IMR-90 (cell line): ENCODE measurements at regions not wholly inside any gene's neighbourhood (a gene's known extent, or its start where the extent isn't known, plus 50 kb on each side); places are given as distances from the start of the nearest gene placed in this dataset.
A peak's percentile ranks its signal among the peaks of the same experiment; 100 is the strongest.

Source experiments
- ATAC-seq: fragments of 200-7000 bp; cut with Tn5 transposase; 2 replicates; pipeline ENCODE4 v1.9.1; 2020; ENCODE audit warnings: low read depth, mild to moderate bottlenecking, moderate library complexity
- BruUV-seq: library from RNA; stranded (reverse); fragments of 400-500 nt; replicated peaks from 2 replicates; lab custom pipeline; 2021; lab: Mats Ljungman, UMichigan
- CTCF ChIA-PET: fragments of 300-600 bp; formaldehyde crosslinking; extraction: SDS; loops from one replicate; lab custom pipeline; 2021; ENCODE audit warnings: antibody characterized with exemption; lab: Yijun Ruan, JAX
- POLR2A ChIA-PET: fragments of 300-600 bp; sonication (Branson Sonifier 250); formaldehyde crosslinking; loops from one replicate; lab custom pipeline; 2022; ENCODE audit warnings: antibody characterized with exemption; ENCODE audit not compliant: unreplicated experiment; lab: Charles Lee
- DNase-seq: peaks from one replicate; pipeline ENCODE4 v3.0.0; 2013
- H2AFZ ChIP-seq: replicated peaks from 2 replicates; pipeline ENCODE3; 2013; ENCODE audit warnings: low read length, mild to moderate bottlenecking; ENCODE audit not compliant: poor library complexity
- H2AK5ac ChIP-seq: 2 replicates; pipeline ENCODE4 v1.6.1; 2013; ENCODE audit warnings: low read depth, low read length, inconsistent platforms
- H2AK9ac ChIP-seq: replicated peaks from 2 replicates; pipeline ENCODE3; 2013; ENCODE audit warnings: mild to moderate bottlenecking, low read depth, low read length, moderate library complexity; ENCODE audit not compliant: poor library complexity
- H2BK120ac ChIP-seq: 2 replicates; pipeline ENCODE4 v1.6.1; 2013; ENCODE audit warnings: low read depth, low read length, inconsistent platforms
- H2BK15ac ChIP-seq: 3 replicates; pipeline ENCODE4 v1.6.1; 2013; ENCODE audit warnings: low read depth, low read length, inconsistent platforms
- H2BK20ac ChIP-seq: 2 replicates; pipeline ENCODE4 v1.6.1; 2013; ENCODE audit warnings: low read depth, mild to moderate bottlenecking, inconsistent platforms, low read length, moderate library complexity
- H2BK5ac ChIP-seq: 2 replicates; pipeline ENCODE4 v1.6.1; 2013; ENCODE audit warnings: mild to moderate bottlenecking, low read depth, low read length, inconsistent platforms; ENCODE audit not compliant: poor library complexity, severe bottlenecking
- H3K14ac ChIP-seq: replicated peaks from 2 replicates; pipeline ENCODE4 v1.6.1; 2013; ENCODE audit warnings: low read depth, low read length, inconsistent platforms
- H3K18ac ChIP-seq: 2 replicates; pipeline ENCODE4 v1.6.1; 2013; ENCODE audit warnings: low read depth, low read length, control low read depth
- H3K23ac ChIP-seq: 2 replicates; pipeline ENCODE4 v1.6.1; 2013; ENCODE audit warnings: low read depth, low read length, inconsistent platforms
- H3K27ac ChIP-seq: 2 replicates; pipeline ENCODE4 v1.5.1; 2013; ENCODE audit warnings: mild to moderate bottlenecking, control low read depth, low read length; ENCODE audit not compliant: insufficient read depth
- H3K27me3 ChIP-seq: 2 replicates; pipeline ENCODE4 v1.6.1; 2013; ENCODE audit warnings: low read length; ENCODE audit not compliant: control insufficient read depth, insufficient read depth
- H3K36me3 ChIP-seq: 2 replicates; pipeline ENCODE4 v1.6.1; 2013; ENCODE audit warnings: low read length, mixed read lengths; ENCODE audit not compliant: control insufficient read depth, insufficient read depth
- H3K4ac ChIP-seq: 2 replicates; pipeline ENCODE4 v1.6.1; 2013; ENCODE audit warnings: low read depth, low read length, inconsistent platforms
- H3K4me1 ChIP-seq: 2 replicates; pipeline ENCODE4 v1.6.1; 2013; ENCODE audit warnings: low read length, mixed read lengths; ENCODE audit not compliant: control insufficient read depth, insufficient read depth
- H3K4me2 ChIP-seq: 2 replicates; pipeline ENCODE4 v1.6.1; 2013; ENCODE audit warnings: low read depth, mild to moderate bottlenecking, control low read depth, low read length, moderate library complexity
- H3K4me3 ChIP-seq: 2 replicates; pipeline ENCODE4 v1.5.1; 2013; ENCODE audit warnings: low read depth, mild to moderate bottlenecking, control low read depth, low read length, moderate library complexity; ENCODE audit not compliant: insufficient read depth
- H3K56ac ChIP-seq: 2 replicates; pipeline ENCODE4 v1.6.1; 2013; ENCODE audit warnings: low read length, inconsistent platforms; ENCODE audit not compliant: insufficient read depth; ENCODE audit errors: extremely low read depth
- H3K79me1 ChIP-seq, 2 experiments: 2 replicates each; pipeline ENCODE4 v1.6.1; 2013; ENCODE audit warnings: low read length in 2 of 2, inconsistent platforms in 1 of 2, low read depth in 1 of 2
- H3K9ac ChIP-seq: 2 replicates; pipeline ENCODE4 v1.6.1; 2013; ENCODE audit warnings: low read depth, low read length, control low read depth
- H3K9me1 ChIP-seq: 2 replicates; pipeline ENCODE4 v1.6.1; 2013; ENCODE audit warnings: low read length, inconsistent platforms; ENCODE audit not compliant: insufficient read depth
- H3K9me3 ChIP-seq: 2 replicates; pipeline ENCODE4 v1.6.1; 2013; ENCODE audit warnings: low read length; ENCODE audit not compliant: control insufficient read depth, insufficient read depth
- H4K20me1 ChIP-seq: 2 replicates; pipeline ENCODE4 v1.6.1; 2013; ENCODE audit warnings: low read length, inconsistent platforms; ENCODE audit not compliant: insufficient read depth
- H4K5ac ChIP-seq: 2 replicates; pipeline ENCODE4 v1.6.1; 2013; ENCODE audit warnings: mild to moderate bottlenecking, low read depth, low read length, control low read depth
- H4K8ac ChIP-seq, 2 experiments: 2 replicates each; pipeline ENCODE4 v1.6.1; 2013; ENCODE audit warnings: low read depth in 2 of 2, low read length in 2 of 2, control low read depth in 1 of 2, inconsistent platforms in 1 of 2
- H4K91ac ChIP-seq: 2 replicates; pipeline ENCODE4 v1.6.1; 2013; ENCODE audit warnings: low read depth, low read length, inconsistent platforms; ENCODE audit not compliant: insufficient read depth
- BHLHE40 ChIP-seq: fragments of 150-350 bp; IDR thresholded peaks from 2 replicates; pipeline ENCODE4 v1.6.1; 2016; ENCODE audit warnings: mild to moderate bottlenecking, low read depth, low read length
- CEBPB ChIP-seq: IDR thresholded peaks from 2 replicates; pipeline ENCODE4 v1.6.1; 2012; ENCODE audit warnings: low read depth, low read length, improper control_type of control experiment
- CHD1 ChIP-seq: IDR thresholded peaks from 2 replicates; pipeline ENCODE4 v1.6.1; 2012; ENCODE audit warnings: low read depth, low read length, improper control_type of control experiment
- ELK1 ChIP-seq: fragments of 150-350 bp; IDR thresholded peaks from 2 replicates; pipeline ENCODE4 v1.6.1; 2016; ENCODE audit warnings: low read depth, mild to moderate bottlenecking, low read length, moderate library complexity, borderline replicate concordance
- FOS ChIP-seq: fragments of 150-350 bp; IDR thresholded peaks from 2 replicates; pipeline ENCODE4 v1.6.1; 2016; ENCODE audit warnings: low read depth, low read length
- MAFK ChIP-seq: IDR thresholded peaks from 2 replicates; pipeline ENCODE4 v1.6.1; 2012; ENCODE audit warnings: low read depth, low read length, improper control_type of control experiment
- MAZ ChIP-seq: IDR thresholded peaks from 2 replicates; pipeline ENCODE4 v1.6.1; 2012; ENCODE audit warnings: low read depth, mild to moderate bottlenecking, low read length, improper control_type of control experiment, moderate library complexity, borderline replicate concordance
- MXI1 ChIP-seq: IDR thresholded peaks from 2 replicates; pipeline ENCODE4 v1.6.1; 2012; ENCODE audit warnings: low read depth, mild to moderate bottlenecking, low read length, moderate library complexity, borderline replicate concordance
- NFE2L2 ChIP-seq: fragments of 150-350 bp; IDR thresholded peaks from 2 replicates; pipeline ENCODE4 v1.6.1; 2016; ENCODE audit warnings: low read depth, mild to moderate bottlenecking, low read length
- POLR2A ChIP-seq: IDR thresholded peaks from 2 replicates; pipeline ENCODE4 v1.6.1; 2012; ENCODE audit warnings: mild to moderate bottlenecking, low read depth, low read length
- RAD21 ChIP-seq: IDR thresholded peaks from 2 replicates; pipeline ENCODE4 v1.6.1; 2012; ENCODE audit warnings: low read length, improper control_type of control experiment
- RCOR1 ChIP-seq: IDR thresholded peaks from 2 replicates; pipeline ENCODE4 v1.6.1; 2012; ENCODE audit warnings: mild to moderate bottlenecking, low read length, improper control_type of control experiment; ENCODE audit not compliant: insufficient replicate concordance
- SMC3 ChIP-seq: fragments of 150-350 bp; IDR thresholded peaks from 2 replicates; pipeline ENCODE4 v1.6.1; 2016; ENCODE audit warnings: low read depth, mild to moderate bottlenecking, antibody characterized with exemption, low read length, moderate library complexity
- USF2 ChIP-seq: fragments of 150-350 bp; IDR thresholded peaks from 2 replicates; pipeline ENCODE4 v1.6.1; 2017; ENCODE audit warnings: mild to moderate bottlenecking, antibody characterized with exemption, low read length, low read depth
- WGBS, 2 experiments: methylation state at CpG; one replicate each; pipeline versions ENCODE4 v1.1.5 to v1.1.7; 2013; ENCODE audit warnings: missing lambda C conversion rate in 2 of 2; ENCODE audit not compliant: insufficient read length in 1 of 2; ENCODE audit errors: extremely low coverage in 2 of 2; 5-methylcytosine and 5-hydroxymethylcytosine counted together
- dilution Hi-C: fragments of 300-500 bp; cut with HindIII; formaldehyde crosslinking; loops from one replicate; pipeline ENCODE4 v1.14.3; 2018; ENCODE audit warnings: low sequenced_read_pairs; ENCODE audit not compliant: unreplicated experiment
- in situ Hi-C: fragments of 300-500 bp; cut with MboI; formaldehyde crosslinking; loops from 3 replicates; pipeline ENCODE4 v1.14.3; 2019; ENCODE audit warnings: low sequenced_read_pairs, inconsistent platforms, mixed read lengths
- intact Hi-C: fragments of 100-400 bp; cut with micrococcal nuclease; formaldehyde crosslinking; loops from 2 replicates; pipeline ENCODE4 v1.10.0; 2022

- H3K27ac ChIP-seq = no peak overlapping the region
- no peak overlapping the region for H2BK15ac ChIP-seq
- no peaks in the 10 kb centered on the region for H3K9me3 ChIP-seq
- TF ChIP-seq RCOR1 (no peak), CHD1 (no peak), BHLHE40 (no peak), USF2 (no peak), MXI1 (no peak), FOS (no peak), NFE2L2 (no peak), CEBPB (no peak), POLR2A (no peak), MAFK (no peak), MAZ (no peak), RAD21 (no peak), ELK1 (no peak), SMC3 (no peak)
- no peaks in the 10 kb centered on the region for H4K20me1 ChIP-seq
- H4K8ac ChIP-seq = no peak overlapping the region
- H3K18ac ChIP-seq = no peak overlapping the region
- H2AK5ac ChIP-seq = no peak overlapping the region
- 0 out of 2 replicates have a peak overlapping the region, but pooled peaks have one; percentile 3 for H3K14ac ChIP-seq
- no CpG with 5 or more reads among the region's 6 CpGs for WGBS, 2 experiments
- no peaks in the 10 kb centered on the region; the same call in 1 of the 2 replicates for H3K4me1 ChIP-seq
- intact Hi-C loops = no loop called here
- H3K9ac ChIP-seq = no peak overlapping the region
- H3K4me3 ChIP-seq = no peak overlapping the region
- H2BK20ac ChIP-seq = no peak overlapping the region
- no peaks in the 10 kb centered on the region for H3K9me1 ChIP-seq
- no peak overlapping the region for H2BK120ac ChIP-seq
- no peak overlapping the region for H3K4me2 ChIP-seq
- no peaks in the 10 kb centered on the region for H3K27me3 ChIP-seq
- in situ Hi-C loops = no loop called here
- no peak overlapping the region for H4K5ac ChIP-seq
- no peaks in the 10 kb centered on the region for H3K79me1 ChIP-seq
- no peak overlapping the region for H2AFZ ChIP-seq
- DNase-seq (peak; percentile 31), ATAC-seq (no peak)
- POLR2A ChIA-PET = no interaction called here
- no peak overlapping the region for H3K4ac ChIP-seq
- no peak overlapping the region for H3K56ac ChIP-seq
- H2AK9ac ChIP-seq = no peak overlapping the region
- H2BK5ac ChIP-seq = no peak overlapping the region
- H3K36me3 ChIP-seq = no peaks in the 10 kb centered on the region
- dilution Hi-C loops = no loop called here
- no peak overlapping the region for H4K91ac ChIP-seq
- CTCF ChIA-PET = interaction anchor here (0.6 kb wide), 1 partner anchor 12 kb away, joined by 3 read pairs; no protein-coding TSS in a partner anchor
- no TSS peak for BruUV-seq
- no peak overlapping the region for H3K23ac ChIP-seq
Observed at GRCh38 chr12:92208613-92209121, 63.0 kb upstream of the BTG1 start.
